DND-41 (cell line): ENCODE measurements at regions not wholly inside any gene's neighbourhood (a gene's known extent, or its start where the extent isn't known, plus 50 kb on each side); places are given as distances from the start of the nearest gene placed in this dataset.

Experiments
- ATAC-seq: fragments of 200-7000 bp; cut with Tn5 transposase; 3 replicates; pipeline ENCODE4 v1.9.1; 2021; ENCODE audit warnings: low read depth; ENCODE audit not compliant: insufficient read depth
- DNase-seq: peaks from one replicate; pipeline ENCODE4 v3.0.0-alpha.2; 2020
- H2AFZ ChIP-seq: 2 replicates; pipeline ENCODE4 v1.6.0; 2012; ENCODE audit warnings: low read depth, low read length
- H3K27ac ChIP-seq: 2 replicates; pipeline ENCODE4 v1.5.1; 2012; ENCODE audit warnings: low read length, inconsistent platforms
- H3K27me3 ChIP-seq: fragments of 200-600 bp; sonication (generic); 2 replicates; pipeline ENCODE4 v1.6.0; 2012; ENCODE audit warnings: low read length, mild to moderate bottlenecking, inconsistent platforms; ENCODE audit not compliant: insufficient read depth, poor library complexity
- H3K36me3 ChIP-seq: 2 replicates; pipeline ENCODE4 v1.5.1; 2012; ENCODE audit warnings: low read length, inconsistent platforms; ENCODE audit not compliant: insufficient read depth
- H3K4me1 ChIP-seq: 2 replicates; pipeline ENCODE4 v1.5.1; 2012; ENCODE audit warnings: mild to moderate bottlenecking, low read length; ENCODE audit not compliant: insufficient read depth
- H3K4me2 ChIP-seq: 2 replicates; pipeline ENCODE4 v1.6.0; 2012; ENCODE audit warnings: mild to moderate bottlenecking, moderate library complexity, low read length, inconsistent platforms; ENCODE audit not compliant: insufficient read depth
- H3K4me3 ChIP-seq, 2 experiments: fragments of 200-600 bp in 1 of 2; shearing (Covaris generic) in 1 of 2; 2 replicates each; pipeline ENCODE4 v1.5.1; 2012 to 2016; ENCODE audit warnings: inconsistent platforms in 2 of 2, low read length in 2 of 2, mild to moderate bottlenecking in 2 of 2, low read depth in 1 of 2, moderate library complexity in 1 of 2
- H3K79me2 ChIP-seq: 2 replicates; pipeline ENCODE4 v1.6.0; 2012; ENCODE audit warnings: low read length, inconsistent platforms; ENCODE audit not compliant: insufficient read depth
- H3K9ac ChIP-seq: 2 replicates; pipeline ENCODE4 v1.6.0; 2012; ENCODE audit warnings: low read depth, mild to moderate bottlenecking, inconsistent platforms, low read length, moderate library complexity
- H3K9me3 ChIP-seq: 2 replicates; pipeline ENCODE4 v1.5.1; 2012; ENCODE audit warnings: low read length, moderate library complexity, mild to moderate bottlenecking, inconsistent platforms; ENCODE audit not compliant: insufficient read depth, severe bottlenecking
- H4K20me1 ChIP-seq: 2 replicates; pipeline ENCODE4 v1.6.0; 2012; ENCODE audit warnings: low read length; ENCODE audit not compliant: insufficient read depth
- EZH2 ChIP-seq: IDR thresholded peaks from 3 replicates; pipeline ENCODE4 v1.6.1; 2012; ENCODE audit warnings: borderline replicate concordance, low read depth, mild to moderate bottlenecking, moderate library complexity, low read length, inconsistent platforms; ENCODE audit not compliant: severe bottlenecking
- TF ChIP-seq, protein P1 (sequence below): IDR thresholded peaks from 2 replicates; pipeline ENCODE4 v1.5.1; 2012; ENCODE audit warnings: borderline replicate concordance, low read length, moderate library complexity, mild to moderate bottlenecking; ENCODE audit not compliant: poor library complexity, severe bottlenecking; ENCODE audit errors: extremely low read depth

DNA sequence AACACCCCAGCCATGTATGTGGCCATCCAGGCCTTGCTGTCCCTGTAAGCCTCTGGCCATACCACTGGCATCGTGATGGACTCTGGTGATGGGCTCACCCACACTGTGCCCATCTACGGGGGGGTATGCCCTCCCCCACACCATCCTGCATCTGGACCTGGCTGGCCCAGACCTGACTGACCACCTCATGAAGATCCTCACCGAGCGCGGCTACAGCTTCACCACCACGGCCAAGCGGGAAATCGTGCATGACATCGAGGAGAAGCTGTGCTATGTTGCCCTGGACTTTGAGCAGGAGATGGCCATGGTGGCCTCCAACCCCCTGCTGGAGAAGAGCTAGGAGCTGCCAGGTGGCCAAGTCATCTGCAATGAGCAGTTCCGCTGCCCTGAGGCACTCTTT lies 80.4 kb upstream of the ZCCHC2 start:
- H3K9me3 ChIP-seq = no peaks in the 10 kb centered on the region
- no peak overlapping the region for H3K4me3 ChIP-seq
- H3K36me3 ChIP-seq = no peaks in the 10 kb centered on the region
- no peaks in the 10 kb centered on the region for H4K20me1 ChIP-seq
- no peak overlapping the region for H2AFZ ChIP-seq
- ATAC-seq = no peak
- H3K27ac ChIP-seq = no peak overlapping the region
- no peak for DNase-seq
- no peaks in the 10 kb centered on the region for H3K79me2 ChIP-seq
- H3K27me3 ChIP-seq = peaks cover 4% of the 10 kb centered on the region
- TF ChIP-seq EZH2 = no peak
- TF ChIP-seq, protein P1, sequence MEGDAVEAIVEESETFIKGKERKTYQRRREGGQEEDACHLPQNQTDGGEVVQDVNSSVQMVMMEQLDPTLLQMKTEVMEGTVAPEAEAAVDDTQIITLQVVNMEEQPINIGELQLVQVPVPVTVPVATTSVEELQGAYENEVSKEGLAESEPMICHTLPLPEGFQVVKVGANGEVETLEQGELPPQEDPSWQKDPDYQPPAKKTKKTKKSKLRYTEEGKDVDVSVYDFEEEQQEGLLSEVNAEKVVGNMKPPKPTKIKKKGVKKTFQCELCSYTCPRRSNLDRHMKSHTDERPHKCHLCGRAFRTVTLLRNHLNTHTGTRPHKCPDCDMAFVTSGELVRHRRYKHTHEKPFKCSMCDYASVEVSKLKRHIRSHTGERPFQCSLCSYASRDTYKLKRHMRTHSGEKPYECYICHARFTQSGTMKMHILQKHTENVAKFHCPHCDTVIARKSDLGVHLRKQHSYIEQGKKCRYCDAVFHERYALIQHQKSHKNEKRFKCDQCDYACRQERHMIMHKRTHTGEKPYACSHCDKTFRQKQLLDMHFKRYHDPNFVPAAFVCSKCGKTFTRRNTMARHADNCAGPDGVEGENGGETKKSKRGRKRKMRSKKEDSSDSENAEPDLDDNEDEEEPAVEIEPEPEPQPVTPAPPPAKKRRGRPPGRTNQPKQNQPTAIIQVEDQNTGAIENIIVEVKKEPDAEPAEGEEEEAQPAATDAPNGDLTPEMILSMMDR = no peak
- H3K4me2 ChIP-seq = no peak overlapping the region
- H3K4me1 ChIP-seq = no peaks in the 10 kb centered on the region
- no peak overlapping the region for H3K9ac ChIP-seq

DNA sequence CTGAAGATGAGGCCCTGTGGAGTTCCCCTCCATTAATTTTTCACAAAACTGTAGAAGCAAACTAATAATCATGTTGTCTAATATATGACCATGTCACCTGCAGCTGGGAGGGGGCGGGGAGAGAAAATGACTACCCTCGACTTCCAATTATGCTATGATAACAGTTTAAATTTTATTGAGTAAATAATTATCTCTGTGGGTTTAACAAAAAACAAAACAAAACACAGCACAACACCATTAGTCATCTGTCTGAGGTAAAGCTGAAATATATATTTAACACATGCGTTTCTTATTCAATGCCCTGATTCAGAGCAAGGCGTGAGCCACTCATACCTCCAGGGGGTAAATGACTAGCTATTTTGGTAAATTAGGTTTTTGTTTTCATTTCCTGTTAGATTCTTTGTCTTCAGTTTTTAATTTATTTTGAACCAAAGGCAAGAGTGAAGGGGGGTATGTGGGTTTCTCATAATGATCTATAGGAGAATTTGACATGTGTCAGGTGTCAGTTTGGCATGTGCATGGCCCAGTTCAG lies 77.4 kb upstream of the ZCCHC2 start:
- no peaks in the 10 kb centered on the region for H3K79me2 ChIP-seq
- H4K20me1 ChIP-seq = no peaks in the 10 kb centered on the region
- no peak for DNase-seq
- no peak overlapping the region for H3K4me2 ChIP-seq
- no peak overlapping the region for H3K9ac ChIP-seq
- no peaks in the 10 kb centered on the region for H3K4me1 ChIP-seq
- peaks cover 4% of the 10 kb centered on the region for H3K27me3 ChIP-seq
- no peaks in the 10 kb centered on the region for H3K36me3 ChIP-seq
- no peak overlapping the region for H2AFZ ChIP-seq
- H3K9me3 ChIP-seq = no peaks in the 10 kb centered on the region
- no peak overlapping the region for H3K27ac ChIP-seq
- no peak for TF ChIP-seq EZH2
- TF ChIP-seq, protein P1 = no peak
- H3K4me3 ChIP-seq = no peak overlapping the region
- no peak for ATAC-seq

DNA sequence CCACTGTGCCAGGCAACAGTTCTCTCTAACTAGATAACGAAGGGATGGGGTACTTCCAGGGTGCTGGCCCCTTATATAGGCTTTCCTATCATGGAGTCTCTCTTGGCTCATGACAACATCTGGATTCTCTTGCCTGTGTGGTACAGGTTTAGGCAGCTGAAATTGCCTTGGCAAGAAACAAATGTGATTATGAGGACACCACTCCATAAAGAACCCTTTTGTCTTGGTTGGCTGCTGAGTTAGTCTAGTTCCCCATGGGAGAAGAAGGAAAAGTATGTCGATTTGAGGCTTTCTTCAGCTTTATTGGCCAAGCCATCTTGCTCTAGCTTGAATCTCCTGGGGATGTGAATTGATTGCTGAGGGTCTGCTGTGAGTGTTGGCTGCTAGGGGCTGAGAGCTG lies 76.3 kb upstream of the ZCCHC2 start:
- H3K27me3 ChIP-seq = peaks cover 4% of the 10 kb centered on the region
- no peaks in the 10 kb centered on the region for H3K9me3 ChIP-seq
- DNase-seq (no peak), ATAC-seq (no peak)
- H3K4me1 ChIP-seq = no peaks in the 10 kb centered on the region
- no peaks in the 10 kb centered on the region for H4K20me1 ChIP-seq
- no peaks in the 10 kb centered on the region for H3K79me2 ChIP-seq
- H3K4me2 ChIP-seq = no peak overlapping the region
- no peak overlapping the region for H3K27ac ChIP-seq
- H3K36me3 ChIP-seq = no peaks in the 10 kb centered on the region
- H3K4me3 ChIP-seq = no peak overlapping the region
- H2AFZ ChIP-seq = no peak overlapping the region
- no peak overlapping the region for H3K9ac ChIP-seq
- TF ChIP-seq, protein P1 = no peak
- no peak for TF ChIP-seq EZH2

DNA sequence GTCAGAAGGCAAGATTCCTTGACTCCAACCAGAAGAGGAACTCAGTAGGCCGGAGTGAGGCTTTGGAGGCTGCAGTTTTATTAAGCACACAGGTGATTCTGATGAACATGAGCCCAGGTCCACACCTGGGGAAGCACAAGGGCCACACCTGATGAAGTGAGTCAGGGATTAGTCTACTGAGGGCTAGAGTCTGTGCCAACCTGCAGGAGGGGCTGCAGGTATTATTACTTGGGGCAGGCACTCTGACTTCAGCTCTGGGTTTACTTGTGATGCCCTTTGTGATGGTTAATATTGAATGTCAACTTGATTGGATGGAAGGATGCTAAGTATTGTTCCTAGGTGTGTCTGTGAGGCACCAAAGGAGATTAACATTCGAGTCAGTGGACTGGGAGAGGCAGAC lies 75.2 kb upstream of the ZCCHC2 start:
- Histone ChIP-seq H3K4me2 (no peak overlapping the region), H3K9ac (no peak overlapping the region), H3K27me3 (peaks cover 4% of the 10 kb centered on the region), H3K9me3 (no peaks in the 10 kb centered on the region), H4K20me1 (no peaks in the 10 kb centered on the region), H3K79me2 (no peaks in the 10 kb centered on the region), H3K4me1 (no peaks in the 10 kb centered on the region), H2AFZ (no peak overlapping the region), H3K27ac (no peak overlapping the region), H3K36me3 (no peaks in the 10 kb centered on the region), H3K4me3 (no peak overlapping the region)
- TF ChIP-seq, protein P1 = no peak
- DNase-seq (no peak), ATAC-seq (no peak)
